K562 (cell line): ENCODE measurements at regions not wholly inside any gene's neighbourhood (a gene's known extent, or its start where the extent isn't known, plus 50 kb on each side); places are given as distances from the start of the nearest gene placed in this dataset.
"Not testable (repeated sequence)": the region's sequence is repeated elsewhere in the genome, so short reads cannot be mapped to it uniquely, and the experiment has no call there.

Experiments used
- ATAC-seq: fragments of 200-7000 bp; cut with Tn5 transposase; 3 replicates; pipeline ENCODE4 v1.9.1; 2020; ENCODE audit warnings: moderate library complexity
- BruUV-seq: library from RNA; stranded (reverse); fragments of 400-500 nt; replicated peaks from 2 replicates; lab custom pipeline; 2021; lab: Mats Ljungman, UMichigan
- CTCF ChIA-PET: fragments of 300-600 bp; formaldehyde crosslinking; extraction: SDS; loops from one replicate; lab custom pipeline; 2021; ENCODE audit warnings: low intra/inter-chr PET ratio; lab: Yijun Ruan, JAX
- POLR2A ChIA-PET: fragments of 300-600, 350-650 bp; sonication (Branson Sonifier 250); formaldehyde crosslinking; extraction: SDS; loops from one replicate; lab custom pipeline; 2021; ENCODE audit warnings: antibody characterized with exemption, inconsistent platforms; lab: Yijun Ruan, JAX
- DNase-seq, 4 experiments: peaks; one replicate each; pipeline versions ENCODE4 v3.0.0 to v3.0.0-alpha.2; 2011 to 2018; ENCODE audit warnings: low spot score in 3 of 4, mixed read lengths in 3 of 4; ENCODE audit errors: extremely low read depth in 1 of 4
- FAIRE-seq: peaks from 2 replicates; lab custom pipeline; 2011; peaks lifted over from hg19 to GRCh38; lab: Jason Lieb, UNC
- H2AFZ ChIP-seq: 2 replicates; pipeline ENCODE4 v1.6.0; 2011; ENCODE audit warnings: low read depth, low read length, control low read depth, inconsistent platforms
- H3K27ac ChIP-seq: fragments of 200-600 bp; 3 replicates; pipeline ENCODE4 v1.8.0; 2011; ENCODE audit warnings: low read depth, mild to moderate bottlenecking, control low read depth, inconsistent platforms, low read length, moderate library complexity, mixed read lengths; ENCODE audit errors: extremely low read depth
- H3K27me3 ChIP-seq, 2 experiments: fragments of 300-600 bp in 1 of 2; 2 replicates in 1 of 2; 3 replicates in 1 of 2; pipeline versions ENCODE4 v1.6.0 to v1.8.0; 2011; ENCODE audit warnings: inconsistent platforms in 2 of 2, low read length in 2 of 2, mild to moderate bottlenecking in 1 of 2, mixed read lengths in 1 of 2, moderate library complexity in 1 of 2; ENCODE audit not compliant: control insufficient read depth in 2 of 2, insufficient read depth in 2 of 2
- H3K36me3 ChIP-seq: fragments of 300-600 bp; 3 replicates; pipeline ENCODE4 v1.8.0; 2011; ENCODE audit warnings: mild to moderate bottlenecking, low read length, inconsistent platforms; ENCODE audit not compliant: control insufficient read depth, insufficient read depth
- H3K4me1 ChIP-seq, 2 experiments: fragments of 200-600 bp in 1 of 2; replicated peaks in 1 of 2; 2 replicates in 1 of 2; 3 replicates in 1 of 2; pipeline versions ENCODE4 v1.5.1 to v1.8.0; 2011; ENCODE audit warnings: inconsistent platforms in 2 of 2, low read length in 2 of 2, mild to moderate bottlenecking in 1 of 2, mixed read lengths in 1 of 2, moderate library complexity in 1 of 2; ENCODE audit not compliant: control insufficient read depth in 2 of 2, insufficient read depth in 2 of 2
- H3K4me2 ChIP-seq: 2 replicates; pipeline ENCODE4 v1.6.1; 2011; ENCODE audit warnings: low read length, control low read depth, inconsistent platforms, mixed read lengths; ENCODE audit not compliant: insufficient read depth
- H3K4me3 ChIP-seq: fragments of 200-600 bp; sonication (generic), shearing (Covaris generic); 2 replicates; pipeline ENCODE4 v1.5.1; 2016; ENCODE audit warnings: control low read depth, inconsistent platforms
- H3K79me2 ChIP-seq: fragments of 200-600 bp; 3 replicates; pipeline ENCODE4 v1.8.0; 2011; ENCODE audit warnings: low read length, inconsistent platforms; ENCODE audit not compliant: control insufficient read depth, insufficient read depth
- H3K9ac ChIP-seq, 2 experiments: 2 replicates each; pipeline versions ENCODE4 v1.6.0 to v1.6.1; 2011; ENCODE audit warnings: low read depth in 2 of 2, low read length in 2 of 2, control low read depth in 1 of 2, inconsistent platforms in 1 of 2, mild to moderate bottlenecking in 1 of 2, mixed read lengths in 1 of 2; ENCODE audit not compliant: insufficient read depth in 1 of 2
- H3K9me1 ChIP-seq: one replicate; pipeline ENCODE4 v1.6.0; 2011; ENCODE audit warnings: inconsistent platforms, mild to moderate bottlenecking, low read length, moderate library complexity; ENCODE audit not compliant: control insufficient read depth, insufficient read depth
- H3K9me3 ChIP-seq: replicated peaks from 2 replicates; pipeline ENCODE4 v1.5.1; 2011; ENCODE audit warnings: low read depth, low read length, inconsistent platforms; ENCODE audit not compliant: control insufficient read depth, insufficient read depth
- H4K20me1 ChIP-seq: replicated peaks from 2 replicates; pipeline ENCODE4 v1.6.1; 2011; ENCODE audit warnings: low read length, inconsistent platforms, mixed read lengths; ENCODE audit not compliant: control insufficient read depth, insufficient read depth
- ZNF184 ChIP-seq: sonication (generic); formaldehyde crosslinking; IDR thresholded peaks from 2 replicates; pipeline ENCODE4 v1.5.0; 2020; ENCODE audit warnings: missing genetic modification reagents
- WGBS: fragments of 100-300 bp; shearing (Covaris generic); methylation state at CpG from one replicate; pipeline ENCODE4 v1.1.6; 2016; ENCODE audit warnings: low coverage, mixed read lengths; ENCODE audit not compliant: insufficient coverage; ENCODE audit errors: missing lambda C conversion rate; 5-methylcytosine and 5-hydroxymethylcytosine counted together
- in situ Hi-C: fragments of 300-500 bp; cut with MboI; formaldehyde crosslinking; loops from 4 replicates; pipeline ENCODE4 v1.15.0; 2018; ENCODE audit warnings: inconsistent platforms, mixed read lengths
- intact Hi-C: fragments of 100-400 bp; cut with micrococcal nuclease; formaldehyde crosslinking; loops from 2 replicates; pipeline ENCODE4 v1.14.2; 2022
- TF ChIP-seq, protein P1 (sequence below): fragments of 250-450 bp; sonication (Bioruptor Pico); IDR thresholded peaks from 2 replicates; pipeline ENCODE4 v1.8.0; 2021; ENCODE audit warnings: borderline replicate concordance, mild to moderate bottlenecking, moderate library complexity; ENCODE audit not compliant: poor library complexity, severe bottlenecking

DNA sequence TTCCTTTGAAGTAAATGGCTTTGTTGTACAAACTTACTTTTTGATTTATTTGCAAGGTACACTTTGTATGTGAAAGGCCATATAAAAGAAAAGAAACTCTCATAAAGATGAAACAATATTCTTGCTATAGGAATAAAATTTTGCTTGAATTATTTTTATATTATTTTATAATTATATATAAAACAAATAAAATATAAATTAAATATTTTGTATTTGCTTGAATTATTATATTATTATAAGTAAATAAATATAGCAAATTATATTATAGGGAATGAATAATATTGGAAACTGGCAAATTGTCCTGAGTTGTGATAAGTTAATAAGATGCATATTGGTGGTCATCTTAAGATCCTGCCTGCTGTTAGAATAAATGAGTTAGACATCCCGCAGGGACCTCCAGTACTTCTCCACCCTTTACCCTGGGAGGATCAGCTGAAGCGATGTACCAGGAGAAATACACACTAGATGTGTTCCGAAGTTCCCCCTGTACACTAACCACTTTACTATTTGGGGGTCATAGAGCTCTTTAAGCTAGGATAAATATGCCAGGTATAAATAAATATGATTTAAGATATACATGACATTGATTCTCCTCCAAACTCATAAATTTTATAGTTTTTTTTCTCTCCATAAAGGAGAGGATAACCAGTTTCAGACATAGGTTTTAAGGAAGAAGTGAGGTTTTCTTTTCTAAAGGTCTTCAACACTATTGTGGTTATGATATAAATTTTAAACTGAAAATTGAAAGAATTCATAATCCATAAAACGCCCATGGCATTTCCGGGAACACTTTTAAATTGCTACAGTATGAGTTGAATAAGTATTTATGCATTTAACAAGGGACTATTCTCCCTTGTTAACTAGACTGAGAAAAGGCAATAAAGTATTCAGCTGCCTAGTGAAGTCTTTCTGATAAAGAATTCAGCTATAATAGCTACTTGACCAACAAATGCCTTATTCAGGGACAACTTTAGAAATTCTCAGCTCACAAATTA is 486.3 kb upstream of the MARCKS start:
- no peaks in the 10 kb centered on the region for H3K27me3 ChIP-seq
- no peak overlapping the region for H3K4me3 ChIP-seq
- H3K9me1 ChIP-seq: no peaks in the 10 kb centered on the region
- H3K4me1 ChIP-seq: no peaks in the 10 kb centered on the region
- FAIRE-seq: no peak
- no peaks in the 10 kb centered on the region for H4K20me1 ChIP-seq
- H3K79me2 ChIP-seq: no peaks in the 10 kb centered on the region
- H2AFZ ChIP-seq: no peak overlapping the region
- intact Hi-C loops: no loop called here
- ChIA-PET CTCF (no interaction called here), POLR2A (no interaction called here)
- H3K9ac ChIP-seq: no peak overlapping the region
- no peak for ATAC-seq
- no TSS peak for BruUV-seq
- no peaks in the 10 kb centered on the region for H3K36me3 ChIP-seq
- no peak overlapping the region for H3K4me2 ChIP-seq
- H3K27ac ChIP-seq: no peak overlapping the region
- no peaks in the 10 kb centered on the region for H3K9me3 ChIP-seq
- TF ChIP-seq, protein P1, sequence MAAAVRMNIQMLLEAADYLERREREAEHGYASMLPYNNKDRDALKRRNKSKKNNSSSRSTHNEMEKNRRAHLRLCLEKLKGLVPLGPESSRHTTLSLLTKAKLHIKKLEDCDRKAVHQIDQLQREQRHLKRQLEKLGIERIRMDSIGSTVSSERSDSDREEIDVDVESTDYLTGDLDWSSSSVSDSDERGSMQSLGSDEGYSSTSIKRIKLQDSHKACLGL (CRISPR knock-in tag): no peak
- no peak for TF ChIP-seq ZNF184 (CRISPR knock-in tag)
- 4% methylated on average over 5 of the region's 5 CpGs for WGBS
- DNase-seq: no peak
- in situ Hi-C loops: no loop called here

DNA sequence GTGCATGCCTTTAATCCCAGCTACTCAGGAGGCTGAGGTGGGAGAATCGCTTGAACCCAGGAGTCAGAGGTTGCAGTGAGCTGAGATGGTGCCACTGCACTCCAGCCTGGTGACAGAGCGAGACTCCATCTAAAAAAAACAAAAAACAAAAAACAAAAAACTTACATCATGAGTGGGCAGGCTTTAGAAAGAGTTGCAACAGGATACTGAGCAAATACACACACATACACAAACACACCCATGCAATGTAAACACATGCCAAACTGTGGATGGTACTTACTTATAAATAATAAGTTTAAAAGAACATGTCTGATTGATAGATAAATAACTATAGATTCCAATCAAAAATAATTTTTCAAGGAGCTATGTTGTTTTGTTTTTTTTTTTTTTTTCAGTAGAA is 481.7 kb upstream of the MARCKS start:
- H3K27me3 ChIP-seq, CTCF ChIA-PET, H2AFZ ChIP-seq, H3K4me3 ChIP-seq, H3K79me2 ChIP-seq, ATAC-seq, intact Hi-C loops, H3K4me1 ChIP-seq, BruUV-seq, H3K36me3 ChIP-seq, H3K9ac ChIP-seq, POLR2A ChIA-PET, H3K9me3 ChIP-seq, DNase-seq, in situ Hi-C loops, H4K20me1 ChIP-seq, FAIRE-seq, H3K27ac ChIP-seq, H3K4me2 ChIP-seq, H3K9me1 ChIP-seq: not testable (repeated sequence)
- 5% methylated on average over 2 of the region's 2 CpGs for WGBS
